ENCODE measurements at regions not wholly inside any gene's neighbourhood (a gene's known extent, or its start where the extent isn't known, plus 50 kb on each side); places are given as distances from the start of the nearest gene placed in this dataset.

- Histone ChIP-seq H3K36me3 (ENCODE audit: low read length) (no peaks in the 10 kb centered on the region), H3K27me3 (ENCODE audit: low read length) (no peaks in the 10 kb centered on the region), H3K9me2 (replicated peaks; ENCODE audit: insufficient read depth, low read length) (no peaks in the 10 kb centered on the region), H3K4me3 (ENCODE audit: insufficient read depth, low read length, poor library complexity, severe bottlenecking) (no peak overlapping the region), H3F3A (ENCODE audit: insufficient read depth) (no peaks in the 10 kb centered on the region), H3K4me2 (ENCODE audit: low read depth, low read length, poor library complexity, severe bottlenecking) (no peak overlapping the region), H3K79me2 (ENCODE audit: insufficient read depth, low read length) (no peaks in the 10 kb centered on the region), H4K20me1 (ENCODE audit: low read depth, low read length) (no peaks in the 10 kb centered on the region), H3K9ac (ENCODE audit: low read length) (no peak overlapping the region), H3K27ac (ENCODE audit: low read depth, low read length) (no peak overlapping the region), H3K9me3 (ENCODE audit: insufficient read depth, low read length) (no peaks in the 10 kb centered on the region), H2AFZ (ENCODE audit: low read depth, low read length, severe bottlenecking) (no peak overlapping the region)
- TF ChIP-seq EZH2phosphoT487 (conservative IDR thresholded peaks at IDR 0.05; ENCODE audit: low read length), result no peak
- TF ChIP-seq, protein P1, sequence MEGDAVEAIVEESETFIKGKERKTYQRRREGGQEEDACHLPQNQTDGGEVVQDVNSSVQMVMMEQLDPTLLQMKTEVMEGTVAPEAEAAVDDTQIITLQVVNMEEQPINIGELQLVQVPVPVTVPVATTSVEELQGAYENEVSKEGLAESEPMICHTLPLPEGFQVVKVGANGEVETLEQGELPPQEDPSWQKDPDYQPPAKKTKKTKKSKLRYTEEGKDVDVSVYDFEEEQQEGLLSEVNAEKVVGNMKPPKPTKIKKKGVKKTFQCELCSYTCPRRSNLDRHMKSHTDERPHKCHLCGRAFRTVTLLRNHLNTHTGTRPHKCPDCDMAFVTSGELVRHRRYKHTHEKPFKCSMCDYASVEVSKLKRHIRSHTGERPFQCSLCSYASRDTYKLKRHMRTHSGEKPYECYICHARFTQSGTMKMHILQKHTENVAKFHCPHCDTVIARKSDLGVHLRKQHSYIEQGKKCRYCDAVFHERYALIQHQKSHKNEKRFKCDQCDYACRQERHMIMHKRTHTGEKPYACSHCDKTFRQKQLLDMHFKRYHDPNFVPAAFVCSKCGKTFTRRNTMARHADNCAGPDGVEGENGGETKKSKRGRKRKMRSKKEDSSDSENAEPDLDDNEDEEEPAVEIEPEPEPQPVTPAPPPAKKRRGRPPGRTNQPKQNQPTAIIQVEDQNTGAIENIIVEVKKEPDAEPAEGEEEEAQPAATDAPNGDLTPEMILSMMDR (IDR thresholded peaks at IDR 0.05; ENCODE audit: insufficient read depth, low read length, poor library complexity, severe bottlenecking), result no peak
Observed at GRCh38 chr3:146889626-146890025, 284.5 kb upstream of the PLSCR5 start.

- H3K9me3 ChIP-seq (ENCODE audit: insufficient read depth, low read length), result no peaks in the 10 kb centered on the region
- H2AFZ ChIP-seq (ENCODE audit: low read depth, low read length, severe bottlenecking), result no peak overlapping the region
- no peak overlapping the region for H3K4me3 ChIP-seq (ENCODE audit: insufficient read depth, low read length, poor library complexity, severe bottlenecking)
- no peak overlapping the region for H3K4me2 ChIP-seq (ENCODE audit: low read depth, low read length, poor library complexity, severe bottlenecking)
- H4K20me1 ChIP-seq (ENCODE audit: low read depth, low read length), result no peaks in the 10 kb centered on the region
- no peaks in the 10 kb centered on the region for H3K79me2 ChIP-seq (ENCODE audit: insufficient read depth, low read length)
- H3K27me3 ChIP-seq (ENCODE audit: low read length), result no peaks in the 10 kb centered on the region
- H3K9me2 ChIP-seq (replicated peaks; ENCODE audit: insufficient read depth, low read length), result no peaks in the 10 kb centered on the region
- no peaks in the 10 kb centered on the region for H3F3A ChIP-seq (ENCODE audit: insufficient read depth)
- H3K9ac ChIP-seq (ENCODE audit: low read length), result no peak overlapping the region
- H3K27ac ChIP-seq (ENCODE audit: low read depth, low read length), result no peak overlapping the region
- TF ChIP-seq EZH2phosphoT487 (conservative IDR thresholded peaks at IDR 0.05; ENCODE audit: low read length), result no peak
- TF ChIP-seq, protein P1 (IDR thresholded peaks at IDR 0.05; ENCODE audit: insufficient read depth, low read length, poor library complexity, severe bottlenecking), result no peak
- no peaks in the 10 kb centered on the region for H3K36me3 ChIP-seq (ENCODE audit: low read length)
Observed at GRCh38 chr3:146888176-146888575, 283.0 kb upstream of the PLSCR5 start.

- H3K27ac ChIP-seq (ENCODE audit: low read depth, low read length), result no peak overlapping the region
- no peaks in the 10 kb centered on the region for H3K79me2 ChIP-seq (ENCODE audit: insufficient read depth, low read length)
- H3K27me3 ChIP-seq (ENCODE audit: low read length), result no peaks in the 10 kb centered on the region
Observed at GRCh38 chr3:146884721-146885120, 279.6 kb upstream of the PLSCR5 start.

More at GRCh38 chr3:146884721-146885120, 279.6 kb upstream of the PLSCR5 start:
- Histone ChIP-seq H4K20me1 (ENCODE audit: low read depth, low read length) (no peaks in the 10 kb centered on the region), H2AFZ (ENCODE audit: low read depth, low read length, severe bottlenecking) (no peak overlapping the region), H3K4me3 (ENCODE audit: insufficient read depth, low read length, poor library complexity, severe bottlenecking) (no peak overlapping the region), H3K36me3 (ENCODE audit: low read length) (no peaks in the 10 kb centered on the region), H3K9me2 (replicated peaks; ENCODE audit: insufficient read depth, low read length) (no peaks in the 10 kb centered on the region), H3K9ac (ENCODE audit: low read length) (no peak overlapping the region), H3K4me2 (ENCODE audit: low read depth, low read length, poor library complexity, severe bottlenecking) (no peak overlapping the region), H3F3A (ENCODE audit: insufficient read depth) (no peaks in the 10 kb centered on the region), H3K9me3 (ENCODE audit: insufficient read depth, low read length) (no peaks in the 10 kb centered on the region)
- TF ChIP-seq, protein P1 (IDR thresholded peaks at IDR 0.05; ENCODE audit: insufficient read depth, low read length, poor library complexity, severe bottlenecking), result no peak
- no peak for TF ChIP-seq EZH2phosphoT487 (conservative IDR thresholded peaks at IDR 0.05; ENCODE audit: low read length)
